ENCODE measurements at regions not wholly inside any gene's neighbourhood (a gene's known extent, or its start where the extent isn't known, plus 50 kb on each side); places are given as distances from the start of the nearest gene placed in this dataset.

- no peaks in the 10 kb centered on the region for H3K36me3 Mint-ChIP-seq
- peaks cover 5 to 18% (median 11%) of the 10 kb centered on the region in 5 donors for H3K27me3 Mint-ChIP-seq
- peaks cover 0 to 10% (median 3%) of the 10 kb centered on the region in 9 donors for H3K9me3 Mint-ChIP-seq
- POLR2A ChIA-PET, result no interaction called here
- no peak overlapping the region for H3K27ac Mint-ChIP-seq
- H3K4me3 Mint-ChIP-seq, result no peak overlapping the region
- no peak for DNase-seq
- no peaks in the 10 kb centered on the region for H3K4me1 Mint-ChIP-seq
- ATAC-seq, result no peak
Measured at GRCh38 chr12:115763376-115763775, 514.1 kb downstream of the MED13L start.

GRCh38 chr12:115762936-115763335 is 514.6 kb downstream of the MED13L start:
- ATAC-seq (no peak), DNase-seq (no peak)
- Mint-ChIP-seq H3K27me3 (peaks cover 5 to 18% (median 13%) of the 10 kb centered on the region in 5 donors), H3K27ac (no peak overlapping the region), H3K4me3 (no peak overlapping the region), H3K4me1 (no peaks in the 10 kb centered on the region), H3K36me3 (no peaks in the 10 kb centered on the region), H3K9me3 (peaks cover 0 to 10% (median 3%) of the 10 kb centered on the region in 9 donors)
- POLR2A ChIA-PET, result no interaction called here

GRCh38 chr12:115761784-115762183 is 515.7 kb downstream of the MED13L start:
- peaks cover 5 to 18% (median 16%) of the 10 kb centered on the region in 5 donors for H3K27me3 Mint-ChIP-seq

GRCh38 chr12:115760231-115760630 is 517.3 kb downstream of the MED13L start:
- ATAC-seq, result no peak
- Mint-ChIP-seq H3K36me3 (no peaks in the 10 kb centered on the region), H3K4me3 (no peak overlapping the region), H3K27ac (no peak overlapping the region), H3K9me3 (peaks cover 0 to 5% (median 0%) of the 10 kb centered on the region in 9 donors), H3K27me3 (peaks cover 4 to 18% (median 10%) of the 10 kb centered on the region in 5 donors), H3K4me1 (no peaks in the 10 kb centered on the region)
- POLR2A ChIA-PET, result no interaction called here
- no peak for DNase-seq

More at GRCh38 chr12:115761784-115762183, 515.7 kb downstream of the MED13L start:
- POLR2A ChIA-PET, result no interaction called here
- DNase-seq, result no peak
- Mint-ChIP-seq H3K4me3 (no peak overlapping the region), H3K9me3 (peaks cover 0 to 9% (median 3%) of the 10 kb centered on the region in 9 donors), H3K4me1 (no peaks in the 10 kb centered on the region), H3K27ac (no peak overlapping the region), H3K36me3 (no peaks in the 10 kb centered on the region)
- no peak for ATAC-seq

GRCh38 chr12:115758877-115759620 is 518.4 kb downstream of the MED13L start:
- no peaks in the 10 kb centered on the region for H3K36me3 Mint-ChIP-seq
- DNase-seq (no peak), ATAC-seq (no peak)
- no peaks in the 10 kb centered on the region for H3K4me1 Mint-ChIP-seq
- peaks cover 0 to 3% (median 0%) of the 10 kb centered on the region in 9 donors for H3K9me3 Mint-ChIP-seq
- H3K27ac Mint-ChIP-seq, result no peak overlapping the region
- H3K27me3 Mint-ChIP-seq, result peaks cover 10 to 19% (median 12%) of the 10 kb centered on the region in 5 donors
- POLR2A ChIA-PET, result no interaction called here
- no peak overlapping the region for H3K4me3 Mint-ChIP-seq

- Mint-ChIP-seq H3K27ac (no peak overlapping the region), H3K4me1 (no peaks in the 10 kb centered on the region), H3K9me3 (peaks cover 0 to 3% (median 0%) of the 10 kb centered on the region in 9 donors), H3K4me3 (no peak overlapping the region), H3K27me3 (peaks cover 11 to 19% (median 13%) of the 10 kb centered on the region in 5 donors), H3K36me3 (no peaks in the 10 kb centered on the region)
- DNase-seq, result no peak
- POLR2A ChIA-PET, result no interaction called here
- ATAC-seq, result no peak
Measured at GRCh38 chr12:115758183-115758582, 519.3 kb downstream of the MED13L start.

- DNase-seq, result no peak
- no peaks in the 10 kb centered on the region for H3K4me1 Mint-ChIP-seq
- no peaks in the 10 kb centered on the region for H3K9me3 Mint-ChIP-seq
- POLR2A ChIA-PET, result no interaction called here
- no peak overlapping the region for H3K4me3 Mint-ChIP-seq
- H3K36me3 Mint-ChIP-seq, result no peaks in the 10 kb centered on the region
- H3K27me3 Mint-ChIP-seq, result peaks cover 13 to 23% (median 20%) of the 10 kb centered on the region in 5 donors
- ATAC-seq, result no peak
- H3K27ac Mint-ChIP-seq, result no peak overlapping the region
Measured at GRCh38 chr12:115756804-115757203, 520.7 kb downstream of the MED13L start.

GRCh38 chr12:115756271-115756670 is 521.2 kb downstream of the MED13L start:
- H3K4me3 Mint-ChIP-seq, result no peak overlapping the region
- peaks cover 13 to 23% (median 20%) of the 10 kb centered on the region in 5 donors for H3K27me3 Mint-ChIP-seq
- no peaks in the 10 kb centered on the region for H3K4me1 Mint-ChIP-seq
- no peaks in the 10 kb centered on the region for H3K9me3 Mint-ChIP-seq
- no peak for ATAC-seq
- H3K36me3 Mint-ChIP-seq, result no peaks in the 10 kb centered on the region
- H3K27ac Mint-ChIP-seq, result no peak overlapping the region
- DNase-seq, result no peak
- POLR2A ChIA-PET, result no interaction called here

GRCh38 chr12:115755725-115756085 is 521.8 kb downstream of the MED13L start:
- no peak overlapping the region for H3K4me3 Mint-ChIP-seq
- no peak for DNase-seq
- H3K27ac Mint-ChIP-seq, result no peak overlapping the region
- POLR2A ChIA-PET, result no interaction called here
- H3K36me3 Mint-ChIP-seq, result no peaks in the 10 kb centered on the region
- no peak for ATAC-seq
- H3K9me3 Mint-ChIP-seq, result no peaks in the 10 kb centered on the region
- peaks cover 13 to 23% (median 17%) of the 10 kb centered on the region in 5 donors for H3K27me3 Mint-ChIP-seq
- H3K4me1 Mint-ChIP-seq, result no peaks in the 10 kb centered on the region

- Mint-ChIP-seq H3K4me1 (no peaks in the 10 kb centered on the region), H3K27me3 (peaks cover 13 to 28% (median 18%) of the 10 kb centered on the region in 5 donors), H3K27ac (peak overlapping the region in 1 of 10 donors; percentile 4), H3K4me3 (no peak overlapping the region), H3K9me3 (no peaks in the 10 kb centered on the region), H3K36me3 (no peaks in the 10 kb centered on the region)
- ATAC-seq (no peak), DNase-seq (no peak)
- POLR2A ChIA-PET, result no interaction called here
Measured at GRCh38 chr12:115755061-115755724, 522.3 kb downstream of the MED13L start.

- POLR2A ChIA-PET, result no interaction called here
- Mint-ChIP-seq H3K4me3 (no peak overlapping the region), H3K9me3 (no peaks in the 10 kb centered on the region), H3K4me1 (no peaks in the 10 kb centered on the region), H3K27ac (no peak overlapping the region), H3K36me3 (no peaks in the 10 kb centered on the region), H3K27me3 (peaks cover 16 to 36% (median 21%) of the 10 kb centered on the region in 5 donors)
- ATAC-seq (no peak), DNase-seq (peak in 2 of 10 donors; percentile 2 to 8)
Measured at GRCh38 chr12:115752913-115753726, 524.4 kb downstream of the MED13L start.

GRCh38 chr12:115752156-115752555 is 525.3 kb downstream of the MED13L start:
- ATAC-seq (no peak), DNase-seq (no peak)
- no peak overlapping the region for H3K27ac Mint-ChIP-seq
- H3K36me3 Mint-ChIP-seq, result no peaks in the 10 kb centered on the region
- H3K27me3 Mint-ChIP-seq, result peaks cover 11 to 36% (median 19%) of the 10 kb centered on the region in 5 donors
- H3K4me1 Mint-ChIP-seq, result no peaks in the 10 kb centered on the region
- POLR2A ChIA-PET, result no interaction called here
- no peaks in the 10 kb centered on the region for H3K9me3 Mint-ChIP-seq
- H3K4me3 Mint-ChIP-seq, result no peak overlapping the region

- ATAC-seq (no peak), DNase-seq (no peak)
- Mint-ChIP-seq H3K27ac (no peak overlapping the region), H3K4me3 (no peak overlapping the region), H3K27me3 (peaks cover 10 to 31% (median 18%) of the 10 kb centered on the region in 5 donors), H3K4me1 (no peaks in the 10 kb centered on the region), H3K36me3 (no peaks in the 10 kb centered on the region), H3K9me3 (peaks cover 0 to 2% (median 0%) of the 10 kb centered on the region in 9 donors)
- POLR2A ChIA-PET, result no interaction called here
Measured at GRCh38 chr12:115750340-115750739, 527.2 kb downstream of the MED13L start.
